DMS53 treated with DMSO at 0.1 percent for 48 hours (cell line): ENCODE measurements at regions not wholly inside any gene's neighbourhood (a gene's known extent, or its start where the extent isn't known, plus 50 kb on each side); places are given as distances from the start of the nearest gene placed in this dataset.
A peak's percentile ranks its signal among the peaks of the same experiment; 100 is the strongest.
"Not testable (repeated sequence)": the region's sequence is repeated elsewhere in the genome, so short reads cannot be mapped to it uniquely, and the experiment has no call there.

Experiments
- DNase-seq: peaks from one replicate; lab custom pipeline; 2025; ENCODE audit not compliant: unreplicated experiment; lab: John Stamatoyannopoulos, UW

- DNase-seq, result no peak
Observed at GRCh38 chr7:22066522-22066921, 120.8 kb upstream of the CDCA7L start.

- DNase-seq, result no peak
Observed at GRCh38 chr7:22064816-22065215, 119.1 kb upstream of the CDCA7L start.

- DNase-seq, result no peak
Observed at GRCh38 chr7:22061775-22062174, 116.1 kb upstream of the CDCA7L start.

- no peak for DNase-seq
Observed at GRCh38 chr7:22060863-22061262, 115.2 kb upstream of the CDCA7L start.

- no peak for DNase-seq
Observed at GRCh38 chr7:22060197-22060596, 114.5 kb upstream of the CDCA7L start.

GRCh38 chr7:22055226-22055625 is 109.5 kb upstream of the CDCA7L start:
- no peak for DNase-seq

GRCh38 chr7:22052674-22053365 is 107.1 kb upstream of the CDCA7L start:
- DNase-seq, result no peak

GRCh38 chr7:22051886-22052673 is 106.4 kb upstream of the CDCA7L start:
- no peak for DNase-seq

- no peak for DNase-seq
Observed at GRCh38 chr7:22049766-22050500, 104.2 kb upstream of the CDCA7L start.

GRCh38 chr7:22043367-22043766 is 97.7 kb upstream of the CDCA7L start:
- no peak for DNase-seq

GRCh38 chr7:22040923-22041595 is 95.4 kb upstream of the CDCA7L start:
- DNase-seq, result no peak

GRCh38 chr7:22039670-22040069 is 94.0 kb upstream of the CDCA7L start:
- DNase-seq, result no peak

- DNase-seq, result not testable (repeated sequence)
Observed at GRCh38 chr7:22032356-22032755, 86.7 kb upstream of the CDCA7L start.

GRCh38 chr7:22028656-22029055 is 83.0 kb upstream of the CDCA7L start:
- not testable (repeated sequence) for DNase-seq

- DNase-seq, result no peak
Observed at GRCh38 chr7:22027475-22027874, 81.8 kb upstream of the CDCA7L start.

GRCh38 chr7:22025983-22026382 is 80.3 kb upstream of the CDCA7L start:
- no peak for DNase-seq

GRCh38 chr7:22025075-22025474 is 79.4 kb upstream of the CDCA7L start:
- DNase-seq, result no peak

GRCh38 chr7:22019931-22020330 is 74.2 kb upstream of the CDCA7L start:
- no peak for DNase-seq

GRCh38 chr7:22016507-22016906 is 70.8 kb upstream of the CDCA7L start:
- DNase-seq, result peak; percentile 95

- no peak for DNase-seq
Observed at GRCh38 chr7:22013711-22014110, 68.0 kb upstream of the CDCA7L start.

GRCh38 chr7:22008683-22009082 is 63.0 kb upstream of the CDCA7L start:
- no peak for DNase-seq
